ENCODE measurements at regions not wholly inside any gene's neighbourhood (a gene's known extent, or its start where the extent isn't known, plus 50 kb on each side); places are given as distances from the start of the nearest gene placed in this dataset.
A peak's percentile ranks its signal among the peaks of the same experiment; 100 is the strongest.
"Not testable (repeated sequence)": the region's sequence is repeated elsewhere in the genome, so short reads cannot be mapped to it uniquely, and the experiment has no call there.

DNA sequence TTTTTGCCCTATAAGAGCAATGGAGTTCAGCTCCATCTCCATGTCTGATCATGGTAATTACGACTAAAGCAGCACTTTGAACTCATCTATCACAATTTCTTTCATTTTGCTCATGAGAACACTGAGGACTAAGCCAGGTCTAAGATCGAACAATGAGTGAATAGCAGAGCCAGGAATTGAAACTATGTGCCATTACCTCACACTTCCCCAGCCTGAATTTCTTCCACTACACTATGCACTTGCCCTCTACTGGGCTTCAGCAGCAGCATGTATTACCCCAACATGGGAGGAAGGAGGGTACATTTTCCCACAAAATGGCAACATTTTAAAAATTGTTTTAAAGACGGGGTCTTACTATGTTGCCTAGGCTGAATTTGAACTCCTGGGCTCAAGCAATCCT lies 274.7 kb upstream of the FGF13 start:
- no peak overlapping the region for H3K4me3 ChIP-seq
- no peak for TF ChIP-seq EZH2phosphoT487 (IDR thresholded peaks at IDR 0.05; ENCODE audit: insufficient read depth, low read depth)
- DNase-seq = peak; percentile 70
- H3K9ac ChIP-seq = no peak overlapping the region
- H3K4me1 ChIP-seq (ENCODE audit: insufficient read depth) = peaks cover 20% of the 10 kb centered on the region
- no peaks in the 10 kb centered on the region for H3F3A ChIP-seq (ENCODE audit: insufficient read depth)
- 11 to 33% methylated on average over 2 to 3 of the region's 3 CpGs for WGBS, 2 experiments (ENCODE audit: low coverage in 1 of 2, low lambda C conversion rate in 2 of 2, missing lambda C conversion rate in 2 of 2)
- no peaks in the 10 kb centered on the region for H4K20me1 ChIP-seq (ENCODE audit: insufficient read depth)
- no peaks in the 10 kb centered on the region for H3K36me3 ChIP-seq (ENCODE audit: low read depth)
- 0 out of 2 replicates have a peak overlapping the region, but pooled peaks have one; percentile 15 for H3K27ac ChIP-seq
- no peaks in the 10 kb centered on the region for H3K9me2 ChIP-seq (ENCODE audit: insufficient read depth)
- H3K27me3 ChIP-seq (replicated peaks; ENCODE audit: insufficient read depth) = no peaks in the 10 kb centered on the region
- no peaks in the 10 kb centered on the region for H3K9me3 ChIP-seq (ENCODE audit: low read depth)
- peak overlapping the region; percentile 25 for H3K4me2 ChIP-seq (ENCODE audit: unreplicated experiment)
- H3K79me2 ChIP-seq (ENCODE audit: insufficient read depth) = no peaks in the 10 kb centered on the region
- H2AFZ ChIP-seq = no peak overlapping the region
- in situ Hi-C loops (cut with MboI) = no loop called here

DNA sequence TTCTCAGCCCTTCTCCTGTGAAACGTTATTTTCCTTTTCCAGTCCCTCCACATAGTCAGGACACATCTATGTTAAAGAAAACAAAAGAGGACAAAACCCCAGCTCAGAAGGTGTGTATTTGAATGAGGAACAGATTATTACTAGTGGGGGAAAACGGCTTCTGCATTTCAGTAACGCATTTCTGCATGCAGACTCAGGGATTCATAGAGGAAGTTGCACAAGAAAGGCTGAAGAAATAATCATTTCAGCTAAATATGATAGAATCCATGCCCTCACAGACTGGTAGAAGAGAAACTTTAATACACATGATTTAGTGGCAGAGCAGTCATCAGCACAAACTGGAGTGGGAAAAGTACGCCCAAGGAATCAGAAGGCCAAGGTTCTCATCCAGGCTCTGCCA lies 270.8 kb upstream of the FGF13 start:
- no peak for DNase-seq
- H3K4me1 ChIP-seq (ENCODE audit: insufficient read depth) = peaks cover 17% of the 10 kb centered on the region
- 92 to 100% methylated on average over 4 of the region's 4 CpGs for WGBS, 2 experiments (ENCODE audit: low coverage in 1 of 2, low lambda C conversion rate in 2 of 2, missing lambda C conversion rate in 2 of 2)
- no peaks in the 10 kb centered on the region for H3K79me2 ChIP-seq (ENCODE audit: insufficient read depth)
- no peak overlapping the region for H3K27ac ChIP-seq
- H3K9me3 ChIP-seq (ENCODE audit: low read depth) = no peaks in the 10 kb centered on the region
- no peak for TF ChIP-seq EZH2 (IDR thresholded peaks at IDR 0.05; ENCODE audit: insufficient read depth, poor library complexity, severe bottlenecking)
- no peak for TF ChIP-seq EZH2phosphoT487 (IDR thresholded peaks at IDR 0.05; ENCODE audit: insufficient read depth, low read depth)
- no peaks in the 10 kb centered on the region for H3K9me2 ChIP-seq (ENCODE audit: insufficient read depth)
- no peak overlapping the region for H3K4me3 ChIP-seq
- H2AFZ ChIP-seq = no peak overlapping the region
- in situ Hi-C loops (cut with MboI) = no loop called here
- no peaks in the 10 kb centered on the region for H3K36me3 ChIP-seq (ENCODE audit: low read depth)
- H4K20me1 ChIP-seq (ENCODE audit: insufficient read depth) = no peaks in the 10 kb centered on the region
- H3F3A ChIP-seq (ENCODE audit: insufficient read depth) = no peaks in the 10 kb centered on the region
- no peaks in the 10 kb centered on the region for H3K27me3 ChIP-seq (replicated peaks; ENCODE audit: insufficient read depth)
- no peak overlapping the region for H3K9ac ChIP-seq
- no peak overlapping the region for H3K4me2 ChIP-seq (ENCODE audit: unreplicated experiment)

DNA sequence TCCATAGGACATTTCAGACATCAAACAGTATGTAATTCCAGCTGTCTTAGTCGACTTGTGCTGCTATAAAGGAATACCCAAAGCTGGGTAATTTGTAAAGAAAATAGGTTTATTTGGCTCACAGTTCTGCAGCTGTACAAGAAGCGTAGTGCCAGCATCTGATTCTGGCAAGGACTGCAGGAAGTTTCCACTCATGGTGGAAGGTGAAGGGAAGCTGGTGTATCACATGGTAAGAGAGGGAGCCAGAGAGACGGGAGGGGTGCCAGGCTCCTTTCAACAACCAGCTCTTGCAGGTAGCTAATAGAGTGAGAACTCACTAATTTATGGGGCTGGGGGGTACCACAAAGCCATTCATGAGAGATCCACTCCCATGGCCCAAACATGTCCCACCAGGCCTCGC lies 253.0 kb upstream of the FGF13 start:
- Histone ChIP-seq H3K27ac (no peak overlapping the region), H3K9ac (no peak overlapping the region), H3K79me2 (ENCODE audit: insufficient read depth) (no peaks in the 10 kb centered on the region), H3F3A (ENCODE audit: insufficient read depth) (no peaks in the 10 kb centered on the region), H3K9me3 (ENCODE audit: low read depth) (no peaks in the 10 kb centered on the region), H3K4me3 (no peak overlapping the region), H3K4me2 (ENCODE audit: unreplicated experiment) (no peak overlapping the region), H3K27me3 (replicated peaks; ENCODE audit: insufficient read depth) (no peaks in the 10 kb centered on the region), H4K20me1 (ENCODE audit: insufficient read depth) (no peaks in the 10 kb centered on the region), H3K9me2 (ENCODE audit: insufficient read depth) (no peaks in the 10 kb centered on the region), H3K4me1 (ENCODE audit: insufficient read depth) (no peaks in the 10 kb centered on the region), H2AFZ (no peak overlapping the region), H3K36me3 (ENCODE audit: low read depth) (no peaks in the 10 kb centered on the region)
- DNase-seq = no peak
- TF ChIP-seq EZH2phosphoT487 (IDR thresholded peaks at IDR 0.05; ENCODE audit: insufficient read depth, low read depth) = no peak
- TF ChIP-seq EZH2 (IDR thresholded peaks at IDR 0.05; ENCODE audit: insufficient read depth, poor library complexity, severe bottlenecking) = no peak
- WGBS, 2 experiments (ENCODE audit: low coverage in 1 of 2, low lambda C conversion rate in 2 of 2, missing lambda C conversion rate in 2 of 2) = 67 to 80% methylated on average over 3 to 4 of the region's 4 CpGs
- in situ Hi-C loops (cut with MboI) = no loop called here

GRCh38 chrX:138962419-138962818 lies 250.9 kb upstream of the FGF13 start:
- 81 to 93% methylated on average over 2 to 3 of the region's 3 CpGs for WGBS, 2 experiments (ENCODE audit: low coverage in 1 of 2, low lambda C conversion rate in 2 of 2, missing lambda C conversion rate in 2 of 2)
- H3K9me2 ChIP-seq (ENCODE audit: insufficient read depth); H3K4me1 ChIP-seq (ENCODE audit: insufficient read depth); H3K79me2 ChIP-seq (ENCODE audit: insufficient read depth); H3F3A ChIP-seq (ENCODE audit: insufficient read depth); H3K36me3 ChIP-seq (ENCODE audit: low read depth); in situ Hi-C loops (cut with MboI); DNase-seq; H3K9ac ChIP-seq; H4K20me1 ChIP-seq (ENCODE audit: insufficient read depth); H3K4me2 ChIP-seq (ENCODE audit: unreplicated experiment); H3K27me3 ChIP-seq (replicated peaks; ENCODE audit: insufficient read depth); H3K9me3 ChIP-seq (ENCODE audit: low read depth); H3K4me3 ChIP-seq; H3K27ac ChIP-seq; H2AFZ ChIP-seq: not testable (repeated sequence)

DNA sequence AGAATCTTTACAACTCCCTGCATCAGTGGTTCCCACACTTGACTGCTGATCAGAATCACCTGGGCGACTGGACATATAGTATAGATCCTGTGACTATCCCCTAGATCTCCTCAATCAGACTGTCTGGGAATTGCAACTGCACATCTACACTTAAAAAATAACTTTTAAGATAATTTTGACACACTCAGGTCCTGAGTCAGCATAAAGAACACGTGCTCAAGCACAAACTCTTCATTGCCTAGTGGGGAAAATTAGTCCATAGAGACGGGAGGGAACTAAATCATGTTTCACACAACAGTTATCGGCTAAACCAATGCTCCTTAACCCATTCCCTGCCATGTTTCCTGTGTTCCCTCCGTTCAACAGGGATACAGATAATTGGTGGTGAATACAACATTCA lies 243.5 kb upstream of the FGF13 start:
- Histone ChIP-seq H3K9me3 (ENCODE audit: low read depth) (no peaks in the 10 kb centered on the region), H3K27ac (no peak overlapping the region), H3F3A (ENCODE audit: insufficient read depth) (no peaks in the 10 kb centered on the region; the same call in 1 of the 2 replicates), H4K20me1 (ENCODE audit: insufficient read depth) (no peaks in the 10 kb centered on the region), H2AFZ (no peak overlapping the region), H3K27me3 (replicated peaks; ENCODE audit: insufficient read depth) (no peaks in the 10 kb centered on the region), H3K36me3 (ENCODE audit: low read depth) (no peaks in the 10 kb centered on the region), H3K4me1 (ENCODE audit: insufficient read depth) (peaks cover 14% of the 10 kb centered on the region), H3K4me2 (ENCODE audit: unreplicated experiment) (no peak overlapping the region), H3K9ac (no peak overlapping the region), H3K4me3 (no peak overlapping the region), H3K9me2 (ENCODE audit: insufficient read depth) (no peaks in the 10 kb centered on the region), H3K79me2 (ENCODE audit: insufficient read depth) (no peaks in the 10 kb centered on the region)
- WGBS, 2 experiments (ENCODE audit: low coverage in 1 of 2, low lambda C conversion rate in 2 of 2, missing lambda C conversion rate in 2 of 2) = 49 to 56% methylated on average over 5 of the region's 5 CpGs
- TF ChIP-seq EZH2 (IDR thresholded peaks at IDR 0.05; ENCODE audit: insufficient read depth, poor library complexity, severe bottlenecking) (no peak), EZH2phosphoT487 (IDR thresholded peaks at IDR 0.05; ENCODE audit: insufficient read depth, low read depth) (no peak)
- no peak for DNase-seq
- in situ Hi-C loops (cut with MboI) = no loop called here
